Central memory CD8-positive, alpha-beta T cell (primary cell): ENCODE measurements at regions not wholly inside any gene's neighbourhood (a gene's known extent, or its start where the extent isn't known, plus 50 kb on each side); places are given as distances from the start of the nearest gene placed in this dataset.

Experiments used
- ATAC-seq: fragments of 150-1000 bp; cut with Tn5 transposase; replicated peaks from 2 replicates; pipeline ENCODE4 v1.10.0; 2022; ENCODE audit warnings: mild to moderate bottlenecking, moderate FRiP score, moderate number of reproducible peaks; ENCODE audit not compliant: poor library complexity, severe bottlenecking; ENCODE audit errors: extremely low read depth
- DNase-seq, 2 donors: peaks; one replicate each; pipeline ENCODE4 v3.0.0; 2021; ENCODE audit warnings: low spot score in 2 of 2
- H3K27ac Mint-ChIP-seq: one replicate; pipeline ENCODE4 v1.8.0; 2022; ENCODE audit warnings: low read depth, mild to moderate bottlenecking, moderate library complexity, mixed read lengths
- H3K27me3 Mint-ChIP-seq: one replicate; pipeline ENCODE4 v1.8.0; 2022; ENCODE audit warnings: mixed read lengths
- H3K36me3 Mint-ChIP-seq: one replicate; pipeline ENCODE4 v1.8.0; 2022; ENCODE audit warnings: mild to moderate bottlenecking, moderate library complexity, mixed read lengths; ENCODE audit not compliant: insufficient read depth
- H3K4me1 Mint-ChIP-seq: one replicate; pipeline ENCODE4 v1.8.0; 2022; ENCODE audit warnings: mixed read lengths
- H3K4me3 Mint-ChIP-seq: one replicate; pipeline ENCODE4 v1.8.0; 2022; ENCODE audit warnings: mild to moderate bottlenecking, moderate library complexity, mixed read lengths
- H3K9me3 Mint-ChIP-seq: one replicate; pipeline ENCODE4 v1.8.0; 2022; ENCODE audit warnings: mixed read lengths

GRCh38 chr3:144051211-144051610 lies 79.6 kb downstream of the DIPK2A start:
- H3K4me3 Mint-ChIP-seq, result no peak overlapping the region

GRCh38 chr3:144052275-144052674 lies 80.7 kb downstream of the DIPK2A start:
- Mint-ChIP-seq H3K27ac (no peak overlapping the region), H3K4me1 (no peaks in the 10 kb centered on the region), H3K4me3 (no peak overlapping the region), H3K27me3 (peaks cover 23% of the 10 kb centered on the region), H3K9me3 (no peaks in the 10 kb centered on the region), H3K36me3 (no peaks in the 10 kb centered on the region)
- ATAC-seq (no peak), DNase-seq (no peak)

More at GRCh38 chr3:144051211-144051610, 79.6 kb downstream of the DIPK2A start:
- Mint-ChIP-seq H3K4me1 (no peaks in the 10 kb centered on the region), H3K27me3 (peaks cover 23% of the 10 kb centered on the region), H3K9me3 (no peaks in the 10 kb centered on the region), H3K36me3 (no peaks in the 10 kb centered on the region), H3K27ac (no peak overlapping the region)
- no peak for DNase-seq
- ATAC-seq, result no peak

- ATAC-seq (no peak), DNase-seq (no peak)
- H3K4me1 Mint-ChIP-seq, result no peaks in the 10 kb centered on the region
- H3K27ac Mint-ChIP-seq, result no peak overlapping the region
- no peak overlapping the region for H3K4me3 Mint-ChIP-seq
- H3K9me3 Mint-ChIP-seq, result no peaks in the 10 kb centered on the region
- peaks cover 22% of the 10 kb centered on the region for H3K27me3 Mint-ChIP-seq
- H3K36me3 Mint-ChIP-seq, result no peaks in the 10 kb centered on the region
Measured at GRCh38 chr3:144053121-144053520, 81.5 kb downstream of the DIPK2A start.

- H3K4me3 Mint-ChIP-seq, result no peak overlapping the region
- no peaks in the 10 kb centered on the region for H3K36me3 Mint-ChIP-seq
- H3K4me1 Mint-ChIP-seq, result no peaks in the 10 kb centered on the region
- ATAC-seq, result no peak
- H3K9me3 Mint-ChIP-seq, result no peaks in the 10 kb centered on the region
- peaks cover 8% of the 10 kb centered on the region for H3K27me3 Mint-ChIP-seq
- DNase-seq, result no peak
- no peak overlapping the region for H3K27ac Mint-ChIP-seq
Measured at GRCh38 chr3:144054766-144055165, 83.1 kb downstream of the DIPK2A start.

GRCh38 chr3:144055604-144056003 lies 84.0 kb downstream of the DIPK2A start:
- no peak for ATAC-seq

GRCh38 chr3:144058713-144059112 lies 87.1 kb downstream of the DIPK2A start:
- no peaks in the 10 kb centered on the region for H3K9me3 Mint-ChIP-seq
- H3K4me1 Mint-ChIP-seq, result no peaks in the 10 kb centered on the region
- H3K4me3 Mint-ChIP-seq, result no peak overlapping the region
- DNase-seq (no peak), ATAC-seq (no peak)
- H3K27me3 Mint-ChIP-seq, result no peaks in the 10 kb centered on the region
- no peaks in the 10 kb centered on the region for H3K36me3 Mint-ChIP-seq
- H3K27ac Mint-ChIP-seq, result no peak overlapping the region

More at GRCh38 chr3:144055604-144056003, 84.0 kb downstream of the DIPK2A start:
- no peak overlapping the region for H3K27ac Mint-ChIP-seq
- no peak for DNase-seq
- H3K9me3 Mint-ChIP-seq, result no peaks in the 10 kb centered on the region
- H3K36me3 Mint-ChIP-seq, result no peaks in the 10 kb centered on the region
- peaks cover 7% of the 10 kb centered on the region for H3K27me3 Mint-ChIP-seq
- no peaks in the 10 kb centered on the region for H3K4me1 Mint-ChIP-seq
- H3K4me3 Mint-ChIP-seq, result no peak overlapping the region

GRCh38 chr3:144059481-144059880 lies 87.9 kb downstream of the DIPK2A start:
- DNase-seq (no peak), ATAC-seq (no peak)
- Mint-ChIP-seq H3K27ac (no peak overlapping the region), H3K9me3 (no peaks in the 10 kb centered on the region), H3K4me1 (no peaks in the 10 kb centered on the region), H3K36me3 (no peaks in the 10 kb centered on the region), H3K4me3 (no peak overlapping the region), H3K27me3 (no peaks in the 10 kb centered on the region)

- Mint-ChIP-seq H3K4me1 (no peaks in the 10 kb centered on the region), H3K27ac (no peak overlapping the region), H3K36me3 (no peaks in the 10 kb centered on the region), H3K4me3 (no peak overlapping the region), H3K27me3 (no peaks in the 10 kb centered on the region), H3K9me3 (no peaks in the 10 kb centered on the region)
- ATAC-seq (no peak), DNase-seq (no peak)
Measured at GRCh38 chr3:144060881-144061280, 89.3 kb downstream of the DIPK2A start.

- peaks cover 14% of the 10 kb centered on the region for H3K27me3 Mint-ChIP-seq
- H3K36me3 Mint-ChIP-seq, result no peaks in the 10 kb centered on the region
- ATAC-seq, result no peak
- no peak overlapping the region for H3K27ac Mint-ChIP-seq
- H3K9me3 Mint-ChIP-seq, result no peaks in the 10 kb centered on the region
- H3K4me1 Mint-ChIP-seq, result no peaks in the 10 kb centered on the region
- no peak for DNase-seq
- no peak overlapping the region for H3K4me3 Mint-ChIP-seq
Measured at GRCh38 chr3:144063306-144063705, 91.7 kb downstream of the DIPK2A start.

GRCh38 chr3:144067059-144067458 lies 95.4 kb downstream of the DIPK2A start:
- Mint-ChIP-seq H3K36me3 (no peaks in the 10 kb centered on the region), H3K9me3 (peaks cover 13% of the 10 kb centered on the region), H3K4me1 (no peaks in the 10 kb centered on the region), H3K27ac (no peak overlapping the region), H3K27me3 (peaks cover 18% of the 10 kb centered on the region), H3K4me3 (no peak overlapping the region)
- no peak for DNase-seq
- no peak for ATAC-seq

- peaks cover 13% of the 10 kb centered on the region for H3K9me3 Mint-ChIP-seq
- H3K27ac Mint-ChIP-seq, result no peak overlapping the region
- peaks cover 20% of the 10 kb centered on the region for H3K27me3 Mint-ChIP-seq
- H3K4me3 Mint-ChIP-seq, result no peak overlapping the region
- H3K4me1 Mint-ChIP-seq, result no peaks in the 10 kb centered on the region
- ATAC-seq (no peak), DNase-seq (no peak)
- no peaks in the 10 kb centered on the region for H3K36me3 Mint-ChIP-seq
Measured at GRCh38 chr3:144073698-144074097, 102.1 kb downstream of the DIPK2A start.

- no peak overlapping the region for H3K27ac Mint-ChIP-seq
- H3K4me1 Mint-ChIP-seq, result no peaks in the 10 kb centered on the region
- H3K27me3 Mint-ChIP-seq, result peaks cover 23% of the 10 kb centered on the region
- ATAC-seq (no peak), DNase-seq (no peak)
- H3K36me3 Mint-ChIP-seq, result no peaks in the 10 kb centered on the region
- H3K4me3 Mint-ChIP-seq, result no peak overlapping the region
- no peaks in the 10 kb centered on the region for H3K9me3 Mint-ChIP-seq
Measured at GRCh38 chr3:144079634-144080033, 108.0 kb downstream of the DIPK2A start.

- Mint-ChIP-seq H3K9me3 (no peaks in the 10 kb centered on the region), H3K4me1 (no peaks in the 10 kb centered on the region), H3K27me3 (peaks cover 18% of the 10 kb centered on the region), H3K27ac (no peak overlapping the region), H3K4me3 (no peak overlapping the region), H3K36me3 (no peaks in the 10 kb centered on the region)
- DNase-seq, result no peak
- ATAC-seq, result no peak
Measured at GRCh38 chr3:144084929-144085328, 113.3 kb downstream of the DIPK2A start.

GRCh38 chr3:144085964-144086363 lies 114.3 kb downstream of the DIPK2A start:
- Mint-ChIP-seq H3K27ac (no peak overlapping the region), H3K4me1 (no peaks in the 10 kb centered on the region), H3K36me3 (no peaks in the 10 kb centered on the region), H3K9me3 (no peaks in the 10 kb centered on the region), H3K27me3 (peaks cover 16% of the 10 kb centered on the region), H3K4me3 (no peak overlapping the region)
- DNase-seq (no peak), ATAC-seq (no peak)
